ENCODE measurements at regions not wholly inside any gene's neighbourhood (a gene's known extent, or its start where the extent isn't known, plus 50 kb on each side); places are given as distances from the start of the nearest gene placed in this dataset.

DNA sequence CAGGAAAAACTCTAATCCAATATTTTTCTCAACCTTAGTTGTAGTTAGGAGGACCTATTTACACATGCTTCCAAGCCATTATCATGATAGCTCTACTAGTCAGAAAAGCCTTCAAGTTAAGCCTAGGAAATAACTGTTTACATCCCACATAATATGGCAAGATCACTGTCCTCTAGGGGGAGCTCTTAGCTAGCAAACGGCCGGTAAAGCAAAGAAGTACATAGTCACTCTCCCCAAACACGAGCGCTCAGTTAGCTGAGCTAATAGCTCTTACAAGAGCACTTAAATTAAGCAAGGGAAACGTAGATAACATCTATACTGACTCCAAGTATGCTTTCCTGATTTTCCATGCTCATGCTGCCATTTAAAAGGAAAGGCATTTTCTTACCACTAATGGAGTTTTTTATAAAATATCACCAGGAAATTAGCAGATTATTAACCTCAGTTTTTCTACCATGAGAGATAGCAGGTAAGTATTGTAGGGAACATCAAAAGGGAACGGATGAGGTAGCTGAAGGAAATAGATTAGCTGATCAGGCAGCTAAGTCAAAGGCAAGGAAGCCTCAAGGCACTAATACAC, 100.6 kb upstream of the PABPC3 start:
- no peak for TF ChIP-seq POLR2A (IDR thresholded peaks at IDR 0.05)
- TF ChIP-seq, protein P1, sequence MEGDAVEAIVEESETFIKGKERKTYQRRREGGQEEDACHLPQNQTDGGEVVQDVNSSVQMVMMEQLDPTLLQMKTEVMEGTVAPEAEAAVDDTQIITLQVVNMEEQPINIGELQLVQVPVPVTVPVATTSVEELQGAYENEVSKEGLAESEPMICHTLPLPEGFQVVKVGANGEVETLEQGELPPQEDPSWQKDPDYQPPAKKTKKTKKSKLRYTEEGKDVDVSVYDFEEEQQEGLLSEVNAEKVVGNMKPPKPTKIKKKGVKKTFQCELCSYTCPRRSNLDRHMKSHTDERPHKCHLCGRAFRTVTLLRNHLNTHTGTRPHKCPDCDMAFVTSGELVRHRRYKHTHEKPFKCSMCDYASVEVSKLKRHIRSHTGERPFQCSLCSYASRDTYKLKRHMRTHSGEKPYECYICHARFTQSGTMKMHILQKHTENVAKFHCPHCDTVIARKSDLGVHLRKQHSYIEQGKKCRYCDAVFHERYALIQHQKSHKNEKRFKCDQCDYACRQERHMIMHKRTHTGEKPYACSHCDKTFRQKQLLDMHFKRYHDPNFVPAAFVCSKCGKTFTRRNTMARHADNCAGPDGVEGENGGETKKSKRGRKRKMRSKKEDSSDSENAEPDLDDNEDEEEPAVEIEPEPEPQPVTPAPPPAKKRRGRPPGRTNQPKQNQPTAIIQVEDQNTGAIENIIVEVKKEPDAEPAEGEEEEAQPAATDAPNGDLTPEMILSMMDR (IDR thresholded peaks at IDR 0.05): peak; percentile 52 to 66 (median 58)
